HepG2 (cell line): ENCODE measurements at regions not wholly inside any gene's neighbourhood (a gene's known extent, or its start where the extent isn't known, plus 50 kb on each side); places are given as distances from the start of the nearest gene placed in this dataset.

Experiments used
- ATAC-seq: fragments of 200-7000 bp; cut with Tn5 transposase; 3 replicates; pipeline ENCODE4 v1.9.1; 2020; ENCODE audit warnings: mild to moderate bottlenecking, moderate library complexity
- BruUV-seq: library from RNA; stranded (reverse); fragments of 400-500 nt; replicated peaks from 2 replicates; lab custom pipeline; 2021; lab: Mats Ljungman, UMichigan
- CTCF ChIA-PET: fragments of 300-600 bp; formaldehyde crosslinking; extraction: SDS; loops from one replicate; lab custom pipeline; 2021; ENCODE audit warnings: low total read pairs, inconsistent platforms, low intra/inter-chr PET ratio; lab: Yijun Ruan, JAX
- POLR2A ChIA-PET: fragments of 350-600 bp; sonication (Branson Sonifier 250); formaldehyde crosslinking; loops from one replicate; lab custom pipeline; 2020; ENCODE audit warnings: antibody characterized with exemption, inconsistent platforms; lab: Yijun Ruan, JAX
- DNase-seq: peaks from one replicate; pipeline ENCODE4 v3.0.0-alpha.2; 2015; ENCODE audit warnings: low spot score
- FAIRE-seq: peaks from 3 replicates; lab custom pipeline; 2011; peaks lifted over from hg19 to GRCh38; lab: Jason Lieb, UNC
- H2AFZ ChIP-seq: one replicate; pipeline ENCODE4 v1.6.1; 2011; ENCODE audit warnings: low read length, inconsistent platforms
- H3K27ac ChIP-seq: fragments of 300-600 bp; 3 replicates; pipeline ENCODE4 v1.8.0; 2011; ENCODE audit warnings: mixed run types, mild to moderate bottlenecking, mixed read lengths, low read length, inconsistent platforms; ENCODE audit not compliant: insufficient read depth; ENCODE audit errors: extremely low read length
- H3K27me3 ChIP-seq, 2 experiments: fragments of 200-600 bp in 1 of 2; 2 replicates in 1 of 2; 3 replicates in 1 of 2; pipeline versions ENCODE4 v1.6.0 to v1.8.0; 2011; ENCODE audit warnings: low read length in 2 of 2, mild to moderate bottlenecking in 2 of 2, moderate library complexity in 2 of 2, inconsistent platforms in 1 of 2; ENCODE audit not compliant: insufficient read depth in 2 of 2, control insufficient read depth in 1 of 2
- H3K36me3 ChIP-seq, 2 experiments: fragments of 200-600 bp in 1 of 2; replicated peaks in 1 of 2; 2 replicates in 1 of 2; 3 replicates in 1 of 2; pipeline versions ENCODE4 v1.5.1 to v1.8.0; 2011; ENCODE audit warnings: low read length in 2 of 2, inconsistent platforms in 1 of 2; ENCODE audit not compliant: insufficient read depth in 2 of 2, control insufficient read depth in 1 of 2
- H3K4me1 ChIP-seq: 2 replicates; pipeline ENCODE4 v1.5.1; 2012; ENCODE audit warnings: low read length, inconsistent platforms; ENCODE audit not compliant: insufficient read depth
- H3K4me2 ChIP-seq: 2 replicates; pipeline ENCODE4 v1.6.0; 2011; ENCODE audit warnings: low read depth, low read length, inconsistent platforms
- H3K4me3 ChIP-seq, 3 experiments: fragments of 200-600 bp in 1 of 3; sonication (generic), shearing (Covaris generic) in 1 of 3; replicated peaks in 1 of 3; 2 replicates each; pipeline ENCODE4 v1.5.1; 2011 to 2016; ENCODE audit warnings: low read length in 3 of 3, inconsistent platforms in 2 of 3, low read depth in 2 of 3, mild to moderate bottlenecking in 2 of 3, control low read depth in 1 of 3, mixed read lengths in 1 of 3; ENCODE audit not compliant: insufficient read depth in 1 of 3
- H3K79me2 ChIP-seq: one replicate; pipeline ENCODE4 v1.6.1; 2011; ENCODE audit warnings: low read length, inconsistent platforms; ENCODE audit not compliant: insufficient read depth
- H3K9ac ChIP-seq: 2 replicates; pipeline ENCODE4 v1.6.0; 2011; ENCODE audit warnings: mild to moderate bottlenecking, low read depth, low read length, inconsistent platforms; ENCODE audit not compliant: insufficient read depth
- H3K9me3 ChIP-seq: 2 replicates; pipeline ENCODE4 v1.5.1; 2012; ENCODE audit warnings: mild to moderate bottlenecking, low read length
- H4K20me1 ChIP-seq: 2 replicates; pipeline ENCODE4 v1.6.0; 2011; ENCODE audit warnings: inconsistent platforms, mild to moderate bottlenecking, low read length, moderate library complexity; ENCODE audit not compliant: insufficient read depth
- ATF2 ChIP-seq: sonication (generic); formaldehyde crosslinking; IDR thresholded peaks from 2 replicates; pipeline ENCODE4 v1.4.0; 2020; ENCODE audit warnings: missing genetic modification reagents
- CC2D1A ChIP-seq: sonication (generic); formaldehyde crosslinking; IDR thresholded peaks from 2 replicates; pipeline ENCODE4 v1.8.1; 2023; ENCODE audit warnings: mild to moderate bottlenecking, missing genetic modification reagents
- CREBL2 ChIP-seq: sonication (generic); formaldehyde crosslinking; IDR thresholded peaks from 2 replicates; pipeline ENCODE4 v1.8.1; 2023; ENCODE audit warnings: missing genetic modification reagents, mild to moderate bottlenecking, borderline replicate concordance
- CSRNP2 ChIP-seq: sonication (generic); formaldehyde crosslinking; conservative IDR thresholded peaks from 2 replicates; pipeline ENCODE4 v1.8.0; 2022; ENCODE audit warnings: low read depth, missing genetic modification reagents
- E2F1 ChIP-seq: sonication (generic); formaldehyde crosslinking; IDR thresholded peaks from 2 replicates; pipeline ENCODE4 v1.5.0; 2020; ENCODE audit warnings: missing genetic modification reagents
- ELF1 ChIP-seq: sonication (generic); formaldehyde crosslinking; IDR thresholded peaks from 2 replicates; pipeline ENCODE4 v1.4.0; 2020; ENCODE audit warnings: missing genetic modification reagents
- ELF3 ChIP-seq: IDR thresholded peaks from 2 replicates; pipeline ENCODE4 v1.6.1; 2016; ENCODE audit warnings: missing genetic modification reagents, missing compliant biosample characterization
- HMGXB3 ChIP-seq: sonication (generic); formaldehyde crosslinking; IDR thresholded peaks from 2 replicates; pipeline ENCODE4 v1.4.0; 2020; ENCODE audit warnings: missing genetic modification reagents, borderline replicate concordance
- JDP2 ChIP-seq: sonication (generic); formaldehyde crosslinking; IDR thresholded peaks from 2 replicates; pipeline ENCODE4 v1.8.1; 2022; ENCODE audit warnings: missing genetic modification reagents, borderline replicate concordance
- KDM2A ChIP-seq: sonication (generic); formaldehyde crosslinking; IDR thresholded peaks from 2 replicates; pipeline ENCODE4 v1.4.0; 2020; ENCODE audit warnings: low read depth, missing genetic modification reagents, borderline replicate concordance
- RXRB ChIP-seq: IDR thresholded peaks from 2 replicates; pipeline ENCODE4 v1.6.1; 2016; ENCODE audit warnings: borderline replicate concordance, missing genetic modification reagents, missing compliant biosample characterization
- SAP130 ChIP-seq: IDR thresholded peaks from 2 replicates; pipeline ENCODE4 v1.6.1; 2016; ENCODE audit warnings: low read depth
- SP4 ChIP-seq: sonication (generic); formaldehyde crosslinking; IDR thresholded peaks from 2 replicates; pipeline ENCODE4 v1.8.1; 2023; ENCODE audit warnings: mild to moderate bottlenecking, missing genetic modification reagents
- TGIF2 ChIP-seq: IDR thresholded peaks from 2 replicates; pipeline ENCODE4 v1.6.1; 2016; ENCODE audit warnings: control low read depth, missing compliant biosample characterization
- TMF1 ChIP-seq: sonication (generic); formaldehyde crosslinking; IDR thresholded peaks from 2 replicates; pipeline ENCODE4 v1.8.1; 2022; ENCODE audit warnings: low read depth, missing genetic modification reagents
- ZNF224 ChIP-seq: sonication (generic); formaldehyde crosslinking; IDR thresholded peaks from 2 replicates; pipeline ENCODE4 v1.5.0; 2020; ENCODE audit warnings: mild to moderate bottlenecking, missing genetic modification reagents
- ZNF530 ChIP-seq: sonication (generic); formaldehyde crosslinking; IDR thresholded peaks from 2 replicates; pipeline ENCODE4 v1.5.0; 2020; ENCODE audit warnings: low read depth, mild to moderate bottlenecking, missing genetic modification reagents
- in situ Hi-C: cut with HindIII; loops from 2 replicates; pipeline ENCODE4 v1.10.0; 2017; ENCODE audit warnings: low pct_unique_long_range_greater_than_20kb; ENCODE audit not compliant: extremely low pct_ligation_motif_present
- intact Hi-C: fragments of 100-400 bp; cut with micrococcal nuclease; formaldehyde crosslinking; loops from one replicate; pipeline ENCODE4 v1.10.0; 2022; ENCODE audit not compliant: unreplicated experiment

GRCh38 chr15:68484220-68484619 lies 52.3 kb upstream of the ITGA11 start:
- FAIRE-seq (no peak), ATAC-seq (no peak), DNase-seq (no peak)
- H3K9me3 ChIP-seq, result no peaks in the 10 kb centered on the region
- no peaks in the 10 kb centered on the region for H3K4me1 ChIP-seq
- H4K20me1 ChIP-seq, result no peaks in the 10 kb centered on the region
- no peak overlapping the region for H3K9ac ChIP-seq
- TF ChIP-seq TGIF2 (no peak), HMGXB3 (CRISPR knock-in tag) (no peak), CREBL2 (no peak), SAP130 (CRISPR knock-in tag) (no peak), RXRB (CRISPR knock-in tag) (no peak), TMF1 (no peak), E2F1 (CRISPR knock-in tag) (no peak), ELF3 (no peak), CSRNP2 (no peak), SP4 (CRISPR knock-in tag) (no peak), CC2D1A (CRISPR knock-in tag) (no peak), JDP2 (no peak), ZNF530 (CRISPR knock-in tag) (no peak), KDM2A (CRISPR knock-in tag) (no peak), ZNF224 (CRISPR knock-in tag) (no peak), ATF2 (CRISPR knock-in tag) (no peak), ELF1 (CRISPR knock-in tag) (no peak)
- no peaks in the 10 kb centered on the region for H3K79me2 ChIP-seq
- ChIA-PET CTCF (no interaction called here), POLR2A (no interaction called here)
- no peak overlapping the region for H2AFZ ChIP-seq
- H3K27me3 ChIP-seq, result peaks cover 0 to 12% of the 10 kb centered on the region in 2 experiments; a peak in 4 of 5 replicates
- H3K27ac ChIP-seq, result no peak overlapping the region
- intact Hi-C loops, result no loop called here
- H3K4me3 ChIP-seq, result no peak overlapping the region
- no peaks in the 10 kb centered on the region for H3K36me3 ChIP-seq
- H3K4me2 ChIP-seq, result no peak overlapping the region
- no TSS peak for BruUV-seq
- in situ Hi-C loops, result no loop called here
